HCT116 (cell line): ENCODE measurements at regions not wholly inside any gene's neighbourhood (a gene's known extent, or its start where the extent isn't known, plus 50 kb on each side); places are given as distances from the start of the nearest gene placed in this dataset.

ENCODE experiments used
- CBX3 ChIP-seq: IDR thresholded peaks from 2 replicates; pipeline ENCODE4 v1.6.1; 2012; ENCODE audit warnings: low read depth
- CEBPB ChIP-seq: IDR thresholded peaks from 2 replicates; pipeline ENCODE4 v1.6.1; 2012; ENCODE audit warnings: low read depth
- CTCF ChIP-seq, 3 experiments: fragments of 200-600 bp in 1 of 3; sonication (generic) in 1 of 3; IDR thresholded peaks in 2 of 3; conservative IDR thresholded peaks in 1 of 3; 2 replicates each; pipeline ENCODE4 v1.5.1; 2012 to 2017; ENCODE audit warnings: low read depth in 2 of 3, low read length in 2 of 3, antibody characterized with exemption in 1 of 3, borderline replicate concordance in 1 of 3, control low read depth in 1 of 3, mild to moderate bottlenecking in 1 of 3, mixed read lengths in 1 of 3, mixed run types in 1 of 3, moderate library complexity in 1 of 3; ENCODE audit not compliant: insufficient read depth in 1 of 3
- EZH2 ChIP-seq: fragments of 200-600 bp; sonication (generic); IDR thresholded peaks from 2 replicates; pipeline ENCODE4 v1.6.1; 2017; ENCODE audit warnings: antibody characterized with exemption, mixed run types
- EZH2phosphoT487 ChIP-seq: fragments of 200-600 bp; IDR thresholded peaks from 2 replicates; pipeline ENCODE4 v1.6.1; 2018; ENCODE audit warnings: antibody characterized with exemption, borderline replicate concordance
- JUND ChIP-seq: IDR thresholded peaks from 2 replicates; pipeline ENCODE4 v1.6.1; 2012
- POLR2A ChIP-seq: IDR thresholded peaks from 2 replicates; pipeline ENCODE4 v1.7.0; 2011; ENCODE audit warnings: borderline replicate concordance; ENCODE audit not compliant: insufficient read depth, insufficient read length; ENCODE audit errors: extremely low read depth
- POLR2AphosphoS5 ChIP-seq: IDR thresholded peaks from 2 replicates; pipeline ENCODE4 v1.6.1; 2011; ENCODE audit warnings: mild to moderate bottlenecking, low read depth, low read length, moderate library complexity
- REST ChIP-seq: IDR thresholded peaks from 2 replicates; pipeline ENCODE4 v1.6.1; 2012; ENCODE audit warnings: low read depth
- SRF ChIP-seq: IDR thresholded peaks from 2 replicates; pipeline ENCODE4 v1.6.1; 2012; ENCODE audit warnings: low read depth
- TCF7L2 ChIP-seq: IDR thresholded peaks from 2 replicates; pipeline ENCODE4 v1.7.0; 2011; ENCODE audit warnings: borderline replicate concordance, inconsistent platforms; ENCODE audit not compliant: insufficient read depth, insufficient read length; ENCODE audit errors: extremely low read depth

DNA sequence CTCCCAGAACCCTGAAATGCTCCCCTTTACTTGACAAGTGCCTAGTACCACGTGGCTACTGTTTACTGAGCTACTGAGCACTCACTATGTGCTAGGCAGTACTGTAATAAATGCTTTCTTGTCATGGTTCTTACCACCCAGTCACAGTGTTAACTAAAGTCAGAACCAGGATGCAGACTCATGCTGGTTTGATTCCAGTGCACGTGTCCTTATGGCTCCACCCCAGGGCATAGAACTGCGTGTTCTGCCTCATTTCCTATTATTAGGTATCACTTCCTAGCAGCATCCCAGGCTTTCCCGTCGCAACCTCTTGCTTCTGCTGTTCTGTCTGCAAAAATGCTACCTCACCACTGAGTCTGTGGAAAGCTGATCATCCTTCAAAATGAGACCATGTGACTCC lies 71.7 kb upstream of the DOCK1 start:
- TF ChIP-seq EZH2 (no peak), CTCF (IDR thresholded peaks at IDR 0.05 in 2 of 3, conservative IDR thresholded peaks at IDR 0.05 in 1 of 3; ENCODE audit: borderline replicate concordance in 1 of 3, insufficient read depth in 1 of 3, low read depth in 2 of 3, low read length in 2 of 3) (no peak), POLR2A (no peak), REST (no peak), CBX3 (no peak), SRF (no peak), TCF7L2 (no peak), CEBPB (no peak), POLR2AphosphoS5 (no peak), JUND (no peak), EZH2phosphoT487 (no peak)
